ENCODE measurements at regions not wholly inside any gene's neighbourhood (a gene's known extent, or its start where the extent isn't known, plus 50 kb on each side); places are given as distances from the start of the nearest gene placed in this dataset.

- Histone ChIP-seq H3K4me2 (no peak overlapping the region), H3K27me3 (ENCODE audit: insufficient read depth) (no peaks in the 10 kb centered on the region), H2AFZ (no peak overlapping the region), H3F3A (replicated peaks; ENCODE audit: low read depth) (no peaks in the 10 kb centered on the region), H3K4me1 (ENCODE audit: insufficient read depth) (no peaks in the 10 kb centered on the region), H4K20me1 (replicated peaks; ENCODE audit: insufficient read depth) (no peaks in the 10 kb centered on the region), H3K4me3 (no peak overlapping the region), H3K36me3 (ENCODE audit: insufficient read depth) (no peaks in the 10 kb centered on the region), H3K27ac (ENCODE audit: low read depth) (no peak overlapping the region), H3K9me2 (ENCODE audit: insufficient read depth) (no peaks in the 10 kb centered on the region), H3K79me2 (replicated peaks; ENCODE audit: insufficient read depth) (no peaks in the 10 kb centered on the region)
- Mint-ChIP-seq H3K36me3 (ENCODE audit: low read depth) (no peaks in the 10 kb centered on the region), H3K4me1 (no peaks in the 10 kb centered on the region), H3K27ac (no peak overlapping the region), H3K27me3 (ENCODE audit: insufficient read depth, low read depth, poor library complexity) (peaks cover 2% of the 10 kb centered on the region), H3K4me3 (no peak overlapping the region), H3K9me3 (no peaks in the 10 kb centered on the region)
- no peak for TF ChIP-seq CTCF (conservative IDR thresholded peaks at IDR 0.05; ENCODE audit: low read depth in 2 of 2)
- TF ChIP-seq JUNB (IDR thresholded peaks at IDR 0.05; ENCODE audit: unreplicated experiment) = no peak
- TF ChIP-seq NANOG (IDR thresholded peaks at IDR 0.05; ENCODE audit: borderline replicate concordance) = no peak
- no peak for TF ChIP-seq EZH2 (IDR thresholded peaks at IDR 0.05; ENCODE audit: low read depth, unreplicated experiment)
- no peak for TF ChIP-seq ZNF331 (CRISPR knock-in tag; IDR thresholded peaks at IDR 0.05; ENCODE audit: low read depth)
- TF ChIP-seq STAT1 (IDR thresholded peaks at IDR 0.05; ENCODE audit: unreplicated experiment) = no peak
- no peak for TF ChIP-seq REST (IDR thresholded peaks at IDR 0.05; ENCODE audit: unreplicated experiment)
- TF ChIP-seq CREB1 (CRISPR knock-in tag; IDR thresholded peaks at IDR 0.05; ENCODE audit: low read depth) = no peak
- TF ChIP-seq ZNF114 (CRISPR knock-in tag; IDR thresholded peaks at IDR 0.05) = no peak
- no peak for TF ChIP-seq EZH2phosphoT487 (IDR thresholded peaks at IDR 0.05; ENCODE audit: unreplicated experiment)
- TF ChIP-seq POLR2AphosphoS5 (IDR thresholded peaks at IDR 0.05; ENCODE audit: low read depth) = no peak
- TF ChIP-seq ETS1 (IDR thresholded peaks at IDR 0.05) = no peak
- no peak for TF ChIP-seq ZNF462 (CRISPR knock-in tag; IDR thresholded peaks at IDR 0.05)
- no peak for ATAC-seq
- no peak for DNase-seq (ENCODE audit: low spot score)
Measured at GRCh38 chr6:155980768-155981079, 525.1 kb upstream of the NOX3 start.

Measured in GM23338 (cell line).